ENCODE measurements at regions not wholly inside any gene's neighbourhood (a gene's known extent, or its start where the extent isn't known, plus 50 kb on each side); places are given as distances from the start of the nearest gene placed in this dataset.

DNA sequence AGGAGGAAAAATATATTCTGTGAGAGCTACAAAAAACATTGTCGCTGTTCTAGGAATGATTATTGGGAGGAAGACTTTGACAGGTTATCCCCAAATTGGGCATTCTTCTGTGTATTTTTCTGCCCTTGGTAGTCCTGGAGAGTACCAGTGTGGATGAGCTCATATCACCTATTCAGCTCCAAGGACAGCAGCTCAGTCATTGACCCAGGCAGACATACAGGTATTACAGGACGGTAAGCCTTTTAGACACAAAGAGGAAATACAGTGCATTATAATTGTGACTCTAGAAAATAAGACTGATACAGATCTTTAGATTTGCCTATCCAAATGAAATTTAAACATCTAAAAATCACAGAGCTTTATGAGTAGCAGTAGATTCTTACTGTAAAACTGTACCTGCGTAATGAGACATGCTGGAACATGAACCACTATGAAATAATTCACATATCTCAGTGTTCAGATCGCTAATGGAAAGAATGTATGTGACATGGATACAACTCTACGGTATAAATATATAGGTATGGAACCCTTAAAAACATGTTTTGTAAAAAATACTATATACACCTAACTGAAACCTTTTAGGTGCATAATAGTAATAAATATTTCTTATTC lies 56.0 kb downstream of the PLK2 start:
- Histone ChIP-seq H3K9me3 (ENCODE audit: control insufficient read depth in 1 of 2, low read length in 2 of 2) (no peaks in the 10 kb centered on the region), H3K4me1 (ENCODE audit: control insufficient read depth in 1 of 2, insufficient read depth in 2 of 2, low read length in 2 of 2) (no peaks in the 10 kb centered on the region), H3K36me3 (ENCODE audit: control insufficient read depth in 1 of 2, insufficient read depth in 2 of 2, low read length in 2 of 2) (no peaks in the 10 kb centered on the region), H3K27me3 (ENCODE audit: low read depth, low read length) (no peaks in the 10 kb centered on the region), H3K4me3 (ENCODE audit: low read depth in 1 of 2, low read length in 2 of 2) (no peak overlapping the region), H3K27ac (ENCODE audit: low read length) (no peak overlapping the region)

DNA sequence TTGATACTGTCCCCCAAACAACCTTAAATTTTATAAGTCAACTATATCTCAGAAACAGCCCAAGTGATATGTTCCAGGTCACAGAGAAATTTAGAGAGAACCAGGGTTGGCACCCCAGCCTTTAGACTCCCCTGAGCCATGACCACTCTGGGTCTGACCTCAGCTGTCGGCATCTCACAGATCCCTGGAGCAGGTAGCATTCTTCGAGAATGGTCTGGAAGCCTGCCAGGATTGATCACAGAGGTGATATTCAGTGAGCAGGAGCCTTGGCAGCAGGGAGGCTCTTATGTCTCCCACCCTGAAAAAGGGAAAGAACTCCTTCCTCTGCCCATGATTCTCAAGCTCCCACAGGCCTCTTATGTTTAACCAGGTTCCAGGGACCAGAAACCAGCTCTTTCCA lies 58.2 kb downstream of the PLK2 start:
- no peaks in the 10 kb centered on the region for H3K9me3 ChIP-seq (ENCODE audit: control insufficient read depth in 1 of 2, low read length in 2 of 2)
- no peak overlapping the region for H3K27ac ChIP-seq (ENCODE audit: low read length)
- H3K36me3 ChIP-seq (ENCODE audit: control insufficient read depth in 1 of 2, insufficient read depth in 2 of 2, low read length in 2 of 2) = no peaks in the 10 kb centered on the region
- H3K4me1 ChIP-seq (ENCODE audit: control insufficient read depth in 1 of 2, insufficient read depth in 2 of 2, low read length in 2 of 2) = no peaks in the 10 kb centered on the region
- no peaks in the 10 kb centered on the region for H3K27me3 ChIP-seq (ENCODE audit: low read depth, low read length)
- no peak overlapping the region for H3K4me3 ChIP-seq (ENCODE audit: low read depth in 1 of 2, low read length in 2 of 2)

DNA sequence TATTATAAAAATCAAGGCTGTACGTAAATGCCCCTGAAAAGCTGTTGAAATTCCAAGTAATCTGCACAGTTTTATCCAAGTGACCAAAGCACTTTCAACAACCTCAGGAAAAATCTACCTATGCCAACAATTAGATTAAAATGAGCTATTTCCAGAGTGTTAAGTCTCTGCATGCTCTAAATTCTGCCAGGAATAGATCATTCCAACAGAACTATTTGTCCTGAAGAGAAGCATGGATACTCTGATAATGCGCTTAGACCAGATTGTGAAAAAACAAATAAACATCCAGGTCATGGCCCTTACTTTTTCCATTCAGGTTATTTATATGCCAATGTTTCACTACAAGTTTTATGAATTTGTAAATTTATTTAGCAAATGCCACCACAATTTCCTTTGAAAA lies 59.1 kb downstream of the PLK2 start:
- H3K27me3 ChIP-seq (ENCODE audit: low read depth, low read length) = no peaks in the 10 kb centered on the region
- H3K4me3 ChIP-seq (ENCODE audit: low read depth in 1 of 2, low read length in 2 of 2) = no peak overlapping the region
- no peak overlapping the region for H3K27ac ChIP-seq (ENCODE audit: low read length)
- no peaks in the 10 kb centered on the region for H3K9me3 ChIP-seq (ENCODE audit: control insufficient read depth in 1 of 2, low read length in 2 of 2)
- no peaks in the 10 kb centered on the region for H3K4me1 ChIP-seq (ENCODE audit: control insufficient read depth in 1 of 2, insufficient read depth in 2 of 2, low read length in 2 of 2)
- no peaks in the 10 kb centered on the region for H3K36me3 ChIP-seq (ENCODE audit: control insufficient read depth in 1 of 2, insufficient read depth in 2 of 2, low read length in 2 of 2)

DNA sequence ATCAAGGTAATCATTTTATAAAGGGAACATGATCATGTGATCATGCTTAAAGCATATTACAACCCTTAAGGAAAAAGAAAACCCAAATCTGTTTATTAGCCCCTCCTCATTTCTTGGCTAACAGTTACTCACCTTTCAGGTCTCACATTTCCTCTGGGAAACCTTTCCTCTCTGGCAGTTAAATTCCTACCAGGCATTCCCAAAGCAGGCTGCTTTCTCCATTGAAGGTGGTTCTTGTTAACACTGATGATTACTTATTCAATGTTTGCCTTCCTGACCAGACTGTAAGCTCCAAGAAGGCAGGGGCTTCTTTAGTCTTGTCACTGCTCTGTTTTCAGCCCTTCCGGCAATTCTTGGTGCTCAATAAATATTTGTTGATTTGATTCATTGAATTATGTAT lies 59.9 kb downstream of the PLK2 start:
- no peaks in the 10 kb centered on the region for H3K4me1 ChIP-seq (ENCODE audit: control insufficient read depth in 1 of 2, insufficient read depth in 2 of 2, low read length in 2 of 2)
- H3K27me3 ChIP-seq (ENCODE audit: low read depth, low read length) = no peaks in the 10 kb centered on the region
- no peak overlapping the region for H3K4me3 ChIP-seq (ENCODE audit: low read depth in 1 of 2, low read length in 2 of 2)
- H3K36me3 ChIP-seq (ENCODE audit: control insufficient read depth in 1 of 2, insufficient read depth in 2 of 2, low read length in 2 of 2) = no peaks in the 10 kb centered on the region
- no peaks in the 10 kb centered on the region for H3K9me3 ChIP-seq (ENCODE audit: control insufficient read depth in 1 of 2, low read length in 2 of 2)
- H3K27ac ChIP-seq (ENCODE audit: low read length) = no peak overlapping the region

DNA sequence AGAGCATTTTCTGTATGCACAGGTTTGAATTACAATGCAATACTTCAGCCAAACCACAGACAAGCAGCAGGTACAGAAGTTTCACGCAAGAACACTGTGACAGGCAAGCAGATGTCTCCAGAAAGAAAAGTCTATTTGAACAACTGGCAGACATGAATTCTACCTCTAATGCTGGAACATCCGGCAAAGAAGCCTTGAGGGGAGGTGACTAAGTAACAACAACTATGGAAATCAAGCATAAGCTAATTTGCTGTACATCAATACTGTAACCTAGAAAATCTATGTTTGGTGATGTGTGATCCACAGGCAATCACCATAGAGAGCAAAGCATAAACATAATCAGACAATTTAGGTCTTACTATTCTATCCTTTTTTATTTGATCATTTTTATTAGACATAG lies 65.5 kb downstream of the PLK2 start:
- no peaks in the 10 kb centered on the region for H3K27me3 ChIP-seq (ENCODE audit: low read depth, low read length)
- H3K36me3 ChIP-seq (ENCODE audit: control insufficient read depth in 1 of 2, insufficient read depth in 2 of 2, low read length in 2 of 2) = no peaks in the 10 kb centered on the region
- H3K27ac ChIP-seq (ENCODE audit: low read length) = no peak overlapping the region
- no peaks in the 10 kb centered on the region for H3K9me3 ChIP-seq (ENCODE audit: control insufficient read depth in 1 of 2, low read length in 2 of 2)
- no peaks in the 10 kb centered on the region for H3K4me1 ChIP-seq (ENCODE audit: control insufficient read depth in 1 of 2, insufficient read depth in 2 of 2, low read length in 2 of 2)
- no peak overlapping the region for H3K4me3 ChIP-seq (ENCODE audit: low read depth in 1 of 2, low read length in 2 of 2)

DNA sequence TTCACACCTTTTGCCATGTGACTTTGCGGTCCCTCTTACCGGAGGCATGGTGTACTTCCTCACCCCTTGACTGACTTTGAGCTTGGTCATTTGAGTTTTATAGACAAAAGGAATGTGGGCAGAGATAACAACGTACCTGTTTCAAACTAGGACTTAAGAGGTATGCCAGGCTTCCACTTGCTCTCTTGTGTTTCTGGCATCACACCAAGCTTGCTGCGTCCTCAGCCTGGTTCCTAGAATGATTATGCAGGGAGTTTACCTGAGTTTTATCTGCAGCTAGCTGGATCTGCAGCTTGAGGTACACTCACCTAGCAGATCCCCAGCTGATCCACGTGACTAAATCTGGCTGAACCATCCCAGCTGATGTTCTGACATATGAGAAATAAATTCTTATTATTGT lies 66.2 kb downstream of the PLK2 start:
- Histone ChIP-seq H3K4me1 (ENCODE audit: control insufficient read depth in 1 of 2, insufficient read depth in 2 of 2, low read length in 2 of 2) (no peaks in the 10 kb centered on the region), H3K9me3 (ENCODE audit: control insufficient read depth in 1 of 2, low read length in 2 of 2) (no peaks in the 10 kb centered on the region), H3K36me3 (ENCODE audit: control insufficient read depth in 1 of 2, insufficient read depth in 2 of 2, low read length in 2 of 2) (no peaks in the 10 kb centered on the region), H3K27ac (ENCODE audit: low read length) (no peak overlapping the region), H3K27me3 (ENCODE audit: low read depth, low read length) (no peaks in the 10 kb centered on the region), H3K4me3 (ENCODE audit: low read depth in 1 of 2, low read length in 2 of 2) (no peak overlapping the region)

DNA sequence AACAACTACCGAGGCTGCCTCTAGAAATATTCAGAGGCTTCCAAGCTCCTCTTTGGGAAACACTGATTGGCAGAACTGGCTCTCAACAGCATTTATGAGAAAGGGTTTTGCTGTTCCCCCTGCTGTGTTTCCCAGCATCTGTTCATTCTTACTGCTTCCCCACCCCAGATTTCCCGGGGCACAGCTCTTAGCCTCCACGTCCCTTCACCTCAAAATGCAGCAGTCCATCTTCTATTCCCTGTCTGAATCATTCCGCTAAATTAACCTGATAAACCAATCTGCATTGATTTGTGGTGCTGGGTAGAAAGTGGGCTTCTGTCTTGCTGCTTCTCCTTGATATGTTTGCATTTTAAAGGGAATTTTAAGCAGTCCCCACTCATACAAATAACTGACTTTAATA lies 67.4 kb downstream of the PLK2 start:
- H3K4me1 ChIP-seq (ENCODE audit: control insufficient read depth in 1 of 2, insufficient read depth in 2 of 2, low read length in 2 of 2) = no peaks in the 10 kb centered on the region

DNA sequence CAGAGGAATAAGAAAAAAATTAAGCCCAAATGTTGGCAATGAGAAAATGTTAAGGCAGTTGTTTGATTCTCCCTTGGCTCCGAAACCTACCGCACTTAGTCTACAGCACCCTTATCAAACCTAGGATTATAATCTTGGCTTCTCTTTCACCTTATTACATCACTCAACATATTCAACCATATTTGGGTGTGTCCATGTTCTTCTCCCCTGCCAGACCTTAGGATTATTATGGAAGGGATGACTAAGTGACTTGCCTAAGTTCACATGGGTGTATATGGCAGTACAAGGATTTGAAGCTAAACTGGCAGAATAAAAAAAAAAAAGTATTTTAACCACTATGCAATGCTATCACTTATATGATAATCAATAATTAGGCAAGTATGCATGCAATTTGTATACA lies 76.4 kb downstream of the PLK2 start:
- Histone ChIP-seq H3K27ac (ENCODE audit: low read length) (no peak overlapping the region), H3K4me1 (ENCODE audit: control insufficient read depth in 1 of 2, insufficient read depth in 2 of 2, low read length in 2 of 2) (no peaks in the 10 kb centered on the region), H3K27me3 (ENCODE audit: low read depth, low read length) (no peaks in the 10 kb centered on the region), H3K4me3 (ENCODE audit: low read depth in 1 of 2, low read length in 2 of 2) (no peak overlapping the region), H3K9me3 (ENCODE audit: control insufficient read depth in 1 of 2, low read length in 2 of 2) (peaks cover 0 to 5% of the 10 kb centered on the region in 2 donors), H3K36me3 (ENCODE audit: control insufficient read depth in 1 of 2, insufficient read depth in 2 of 2, low read length in 2 of 2) (no peaks in the 10 kb centered on the region)

More for the DNA sequence above, 67.4 kb downstream of the PLK2 start:
- no peak overlapping the region for H3K27ac ChIP-seq (ENCODE audit: low read length)
- H3K36me3 ChIP-seq (ENCODE audit: control insufficient read depth in 1 of 2, insufficient read depth in 2 of 2, low read length in 2 of 2) = no peaks in the 10 kb centered on the region
- H3K27me3 ChIP-seq (ENCODE audit: low read depth, low read length) = no peaks in the 10 kb centered on the region
- no peaks in the 10 kb centered on the region for H3K9me3 ChIP-seq (ENCODE audit: control insufficient read depth in 1 of 2, low read length in 2 of 2)
- H3K4me3 ChIP-seq (ENCODE audit: low read depth in 1 of 2, low read length in 2 of 2) = no peak overlapping the region

DNA sequence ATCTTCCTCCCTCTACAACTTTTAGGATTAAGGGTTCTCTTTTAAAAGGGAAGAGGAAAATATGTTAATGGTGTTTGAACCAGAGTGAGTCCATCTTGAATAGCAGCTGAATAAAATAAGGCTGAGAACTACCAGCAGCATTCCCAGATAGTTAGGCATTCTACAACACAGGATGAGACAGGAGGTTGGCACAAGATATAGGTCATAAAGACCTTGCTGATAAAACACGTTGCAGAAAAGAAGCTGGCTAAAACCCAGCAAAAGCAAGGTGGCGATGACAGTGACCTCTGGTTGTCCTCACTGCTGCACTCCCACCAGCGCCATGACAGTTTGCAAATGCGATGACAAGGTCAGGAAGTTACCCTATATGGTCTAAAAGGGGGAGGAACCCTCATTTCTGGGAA lies 77.8 kb downstream of the PLK2 start:
- Histone ChIP-seq H3K27me3 (ENCODE audit: low read depth, low read length) (no peaks in the 10 kb centered on the region), H3K27ac (ENCODE audit: low read length) (no peak overlapping the region), H3K36me3 (ENCODE audit: control insufficient read depth in 1 of 2, insufficient read depth in 2 of 2, low read length in 2 of 2) (no peaks in the 10 kb centered on the region), H3K4me3 (ENCODE audit: low read depth in 1 of 2, low read length in 2 of 2) (no peak overlapping the region), H3K4me1 (ENCODE audit: control insufficient read depth in 1 of 2, insufficient read depth in 2 of 2, low read length in 2 of 2) (no peaks in the 10 kb centered on the region), H3K9me3 (ENCODE audit: control insufficient read depth in 1 of 2, low read length in 2 of 2) (peaks cover 0 to 5% of the 10 kb centered on the region in 2 donors)

DNA sequence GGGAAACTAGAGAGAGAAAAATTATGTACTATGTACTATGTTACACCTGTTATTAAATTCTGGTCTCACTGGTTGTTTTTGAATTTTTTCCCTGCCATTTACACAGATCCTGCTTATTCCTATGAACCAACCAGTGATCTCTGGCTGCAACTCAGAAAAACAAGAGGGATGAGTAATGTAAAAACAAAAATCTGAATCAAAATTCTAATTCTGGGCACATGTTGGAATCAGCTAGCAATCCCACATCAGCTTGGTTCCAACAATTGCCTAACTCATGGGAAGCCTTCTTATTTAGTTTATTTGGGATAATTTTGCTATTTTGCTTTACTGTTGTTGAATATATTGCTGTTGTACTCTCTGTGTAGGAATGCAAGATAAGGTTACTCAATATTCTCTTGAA lies 78.3 kb downstream of the PLK2 start:
- no peaks in the 10 kb centered on the region for H3K27me3 ChIP-seq (ENCODE audit: low read depth, low read length)
- no peak overlapping the region for H3K27ac ChIP-seq (ENCODE audit: low read length)
- no peaks in the 10 kb centered on the region for H3K4me1 ChIP-seq (ENCODE audit: control insufficient read depth in 1 of 2, insufficient read depth in 2 of 2, low read length in 2 of 2)
- H3K4me3 ChIP-seq (ENCODE audit: low read depth in 1 of 2, low read length in 2 of 2) = no peak overlapping the region
- peaks cover 0 to 5% of the 10 kb centered on the region in 2 donors for H3K9me3 ChIP-seq (ENCODE audit: control insufficient read depth in 1 of 2, low read length in 2 of 2)
- no peaks in the 10 kb centered on the region for H3K36me3 ChIP-seq (ENCODE audit: control insufficient read depth in 1 of 2, insufficient read depth in 2 of 2, low read length in 2 of 2)

DNA sequence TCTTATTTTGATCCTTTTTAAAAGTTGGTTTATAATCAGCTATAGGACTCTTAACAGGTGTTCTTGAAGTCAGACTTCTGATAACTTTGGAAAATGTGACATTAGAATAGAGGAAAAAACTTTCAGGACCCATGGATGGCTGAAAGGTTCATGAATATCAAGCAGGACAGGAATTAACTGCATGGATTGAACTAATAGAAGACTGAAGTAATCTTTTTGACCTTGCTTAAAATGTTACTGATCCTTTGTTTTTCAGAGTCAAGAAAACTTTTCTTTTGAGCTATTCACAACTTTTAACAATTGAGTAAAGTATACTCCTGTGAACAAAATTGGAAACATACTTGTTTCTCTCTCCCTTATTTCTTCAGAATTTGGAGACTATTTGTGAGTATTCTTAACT lies 79.2 kb downstream of the PLK2 start:
- peaks cover 0 to 5% of the 10 kb centered on the region in 2 donors for H3K9me3 ChIP-seq (ENCODE audit: control insufficient read depth in 1 of 2, low read length in 2 of 2)
- H3K36me3 ChIP-seq (ENCODE audit: control insufficient read depth in 1 of 2, insufficient read depth in 2 of 2, low read length in 2 of 2) = no peaks in the 10 kb centered on the region
- H3K27me3 ChIP-seq (ENCODE audit: low read depth, low read length) = no peaks in the 10 kb centered on the region
- no peaks in the 10 kb centered on the region for H3K4me1 ChIP-seq (ENCODE audit: control insufficient read depth in 1 of 2, insufficient read depth in 2 of 2, low read length in 2 of 2)
- no peak overlapping the region for H3K27ac ChIP-seq (ENCODE audit: low read length)
- H3K4me3 ChIP-seq (ENCODE audit: low read depth in 1 of 2, low read length in 2 of 2) = no peak overlapping the region

DNA sequence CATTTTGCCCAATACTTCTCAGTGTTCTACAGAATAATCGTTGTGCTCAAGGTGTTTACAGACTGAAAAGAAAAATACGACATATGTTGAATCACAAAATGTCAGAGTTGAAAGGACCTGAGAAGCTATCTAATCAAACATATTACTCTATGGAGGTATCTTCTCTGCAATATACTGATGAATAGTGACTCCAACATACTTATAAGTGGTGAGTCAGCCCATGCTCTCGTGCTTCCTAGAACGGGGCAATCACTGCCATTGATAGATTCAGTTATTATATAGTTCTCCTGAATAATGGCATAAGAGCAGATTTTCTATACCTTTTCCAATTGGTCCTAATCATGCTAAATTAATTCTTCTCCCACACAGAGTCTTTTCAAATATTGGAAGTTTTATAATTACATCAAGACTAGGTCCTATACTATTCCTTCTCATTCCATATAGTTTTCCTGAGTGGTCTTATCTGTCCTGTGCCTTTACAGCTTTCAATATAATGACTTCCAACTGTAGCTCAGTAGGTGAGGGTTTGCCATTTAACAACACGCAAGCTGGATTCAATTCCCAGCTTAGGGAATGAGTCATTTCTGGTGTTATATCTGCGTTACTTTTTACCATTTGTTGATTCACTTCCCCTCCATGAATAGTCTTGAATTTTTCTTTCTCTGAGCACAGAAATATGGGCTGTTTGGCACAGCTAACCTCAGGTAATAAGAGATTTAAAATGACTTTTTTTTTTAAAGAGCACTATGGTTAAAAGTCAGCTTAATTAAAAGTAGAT lies 81.1 kb downstream of the PLK2 start:
- H3K27ac ChIP-seq (ENCODE audit: low read length) = no peak overlapping the region
- H3K36me3 ChIP-seq (ENCODE audit: control insufficient read depth in 1 of 2, insufficient read depth in 2 of 2, low read length in 2 of 2) = no peaks in the 10 kb centered on the region
- H3K4me3 ChIP-seq (ENCODE audit: low read depth in 1 of 2, low read length in 2 of 2) = no peak overlapping the region
- H3K4me1 ChIP-seq (ENCODE audit: control insufficient read depth in 1 of 2, insufficient read depth in 2 of 2, low read length in 2 of 2) = no peaks in the 10 kb centered on the region
- H3K9me3 ChIP-seq (ENCODE audit: control insufficient read depth in 1 of 2, low read length in 2 of 2) = peaks cover 0 to 5% of the 10 kb centered on the region in 2 donors
- H3K27me3 ChIP-seq (ENCODE audit: low read depth, low read length) = no peaks in the 10 kb centered on the region
